Ecto neural progenitor cell (in vitro differentiated cells): ENCODE measurements at regions not wholly inside any gene's neighbourhood (a gene's known extent, or its start where the extent isn't known, plus 50 kb on each side); places are given as distances from the start of the nearest gene placed in this dataset.
"Not testable (repeated sequence)": the region's sequence is repeated elsewhere in the genome, so short reads cannot be mapped to it uniquely, and the experiment has no call there.

Experiments used
- DNase-seq: peaks from one replicate; pipeline ENCODE4 v3.0.0-alpha.2; 2018; ENCODE audit warnings: low spot score

DNA sequence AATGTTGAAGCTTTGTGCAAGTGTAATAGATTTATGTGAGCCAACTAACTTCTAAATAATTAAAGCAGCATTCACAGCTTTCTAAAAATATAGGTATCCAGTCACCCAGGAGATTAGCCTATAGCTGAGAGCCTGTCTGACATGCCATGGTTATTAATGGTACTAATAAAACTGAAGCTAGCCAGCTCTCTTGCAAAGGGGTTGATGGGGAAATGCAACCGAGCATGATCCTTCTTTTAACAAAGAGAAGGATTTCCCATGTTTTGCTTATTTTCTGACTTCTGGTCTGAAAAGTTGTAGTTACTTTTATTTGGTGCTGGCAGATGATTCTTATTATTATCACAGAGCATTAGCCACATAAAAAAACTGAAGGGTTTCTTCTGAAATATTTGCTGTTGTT lies 488.7 kb upstream of the CYLC2 start:
- no peak for DNase-seq

DNA sequence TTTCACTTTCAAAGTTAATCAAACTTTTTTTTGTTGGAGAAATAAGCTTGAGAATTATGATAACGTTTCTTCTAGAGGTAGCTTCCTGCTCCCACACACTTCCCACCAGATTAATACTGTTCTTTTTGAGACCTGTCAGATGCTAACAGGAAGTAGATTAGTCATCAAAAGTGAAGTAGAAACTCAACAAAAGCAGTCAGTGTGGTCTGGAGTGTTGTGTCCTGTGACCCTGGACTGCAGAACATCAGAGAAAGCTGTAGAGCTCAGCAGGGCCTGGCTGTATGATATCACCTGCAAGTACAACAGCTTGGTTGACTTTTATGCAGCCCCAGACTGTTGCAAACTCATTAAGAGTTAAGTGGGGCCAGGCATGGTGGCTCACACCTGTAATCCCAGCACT lies 495.7 kb upstream of the CYLC2 start:
- no peak for DNase-seq

DNA sequence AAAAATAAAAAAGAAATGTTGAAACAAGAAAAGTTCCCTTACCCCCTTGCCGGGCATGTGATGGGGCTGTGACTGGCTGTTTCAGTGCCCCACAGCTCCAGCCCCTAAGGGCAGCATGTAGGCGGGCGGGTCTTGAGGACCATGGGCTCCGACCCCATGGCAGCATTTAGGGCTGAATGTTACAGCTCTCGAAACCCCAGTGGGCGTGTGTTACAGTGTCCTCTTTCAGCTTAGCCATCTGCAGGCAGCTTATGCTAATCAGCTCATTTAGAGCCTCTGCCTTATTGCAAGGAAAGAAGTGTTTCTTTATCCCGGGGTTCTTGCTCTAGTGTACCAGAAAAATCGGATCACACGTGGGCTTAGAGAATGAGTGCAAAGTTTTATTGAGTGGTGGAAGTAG lies 497.4 kb upstream of the CYLC2 start:
- DNase-seq: no peak

DNA sequence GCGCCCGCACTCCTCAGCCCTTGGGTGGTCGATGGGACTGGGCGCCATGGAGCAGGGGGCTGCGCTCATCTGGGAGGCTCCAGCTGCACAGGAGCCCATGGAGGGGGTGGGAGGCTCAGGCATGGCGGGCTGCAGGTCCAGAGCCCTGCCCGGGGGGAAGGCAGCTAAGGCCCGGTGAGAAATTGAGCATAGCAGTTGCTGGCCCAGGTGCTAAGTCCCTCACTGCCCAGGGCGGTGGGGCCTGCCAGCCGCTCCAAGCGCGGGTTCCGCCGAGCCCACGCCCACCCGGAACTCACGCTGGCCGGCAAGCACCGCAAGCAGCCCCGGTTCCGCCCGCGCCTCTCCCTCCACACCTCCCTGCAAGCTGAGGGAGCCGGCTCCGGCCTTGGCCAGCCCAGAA lies 508.2 kb upstream of the CYLC2 start:
- not testable (repeated sequence) for DNase-seq

DNA sequence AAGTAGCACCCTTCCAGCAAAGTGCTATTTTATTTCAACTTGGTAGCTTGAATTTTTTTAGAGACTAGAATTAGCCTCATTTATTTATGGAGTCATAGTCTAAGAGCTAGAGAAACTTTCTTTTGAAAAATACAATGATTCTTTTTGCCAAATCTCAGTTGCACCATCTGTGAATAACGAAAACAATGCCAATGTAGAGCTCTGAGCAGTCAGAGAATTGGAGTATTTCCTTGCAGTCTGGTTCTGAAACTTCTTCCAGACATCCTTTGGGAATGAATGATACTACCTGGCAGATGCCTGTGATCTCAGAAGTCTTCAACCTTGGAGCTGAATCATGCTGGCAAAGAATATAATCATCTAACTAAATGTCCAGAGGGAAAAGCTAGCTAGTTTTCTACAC lies 511.5 kb upstream of the CYLC2 start:
- DNase-seq: no peak

DNA sequence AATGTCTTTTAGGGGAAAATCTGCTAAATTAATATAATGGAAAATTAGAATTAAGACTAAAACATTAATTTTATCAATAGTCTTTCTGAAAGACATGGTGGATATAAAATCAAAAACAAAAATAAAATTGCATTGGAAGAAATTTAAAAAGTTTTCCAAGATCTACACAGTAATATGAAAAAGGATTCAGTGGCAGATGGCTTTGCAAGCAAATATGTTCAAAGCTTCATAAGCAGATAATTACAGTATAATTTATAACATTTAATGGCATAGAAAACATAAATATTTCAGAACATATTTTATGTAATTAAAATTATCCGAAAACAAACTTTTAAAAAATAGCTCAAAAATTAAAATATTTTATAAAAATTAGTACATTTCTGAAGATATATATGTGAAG lies 512.4 kb upstream of the CYLC2 start:
- no peak for DNase-seq

DNA sequence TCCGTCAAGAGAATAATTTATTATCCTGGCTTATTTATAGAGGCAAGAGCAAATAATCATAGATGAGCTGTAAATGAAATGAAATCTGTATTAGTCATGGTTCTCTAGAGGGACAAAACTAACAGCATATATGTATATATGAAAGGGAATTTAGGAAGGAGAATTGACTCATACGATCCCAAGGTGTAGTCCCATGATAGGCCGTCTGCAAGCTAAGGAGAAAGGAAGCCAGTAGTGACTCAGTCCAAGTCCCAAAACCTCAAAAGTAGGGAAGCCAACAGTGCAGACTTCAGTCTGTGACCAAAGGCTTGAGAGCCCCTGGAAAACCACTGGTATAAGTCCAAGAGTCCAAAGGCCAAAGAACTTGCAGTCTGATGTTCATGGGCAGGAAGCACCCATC lies 515.9 kb upstream of the CYLC2 start:
- DNase-seq: no peak

DNA sequence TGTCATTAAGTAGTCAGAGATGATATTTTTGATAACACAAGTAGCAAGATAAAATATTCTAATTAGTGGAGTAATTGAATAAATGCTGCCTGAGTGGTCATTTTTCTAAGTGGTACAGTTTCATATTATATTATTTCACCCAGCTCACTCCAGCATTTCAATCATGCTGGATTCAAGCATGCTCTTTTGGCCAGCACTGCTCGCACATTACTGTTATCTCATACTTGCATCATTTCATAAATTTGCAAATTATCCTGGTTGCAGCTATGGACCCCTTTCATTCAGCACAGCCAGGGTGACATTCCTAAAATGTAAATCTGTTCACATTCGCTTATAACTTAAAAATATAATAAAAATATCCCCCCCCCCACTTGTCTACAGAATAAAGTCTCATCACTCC lies 520.8 kb upstream of the CYLC2 start:
- DNase-seq: no peak

DNA sequence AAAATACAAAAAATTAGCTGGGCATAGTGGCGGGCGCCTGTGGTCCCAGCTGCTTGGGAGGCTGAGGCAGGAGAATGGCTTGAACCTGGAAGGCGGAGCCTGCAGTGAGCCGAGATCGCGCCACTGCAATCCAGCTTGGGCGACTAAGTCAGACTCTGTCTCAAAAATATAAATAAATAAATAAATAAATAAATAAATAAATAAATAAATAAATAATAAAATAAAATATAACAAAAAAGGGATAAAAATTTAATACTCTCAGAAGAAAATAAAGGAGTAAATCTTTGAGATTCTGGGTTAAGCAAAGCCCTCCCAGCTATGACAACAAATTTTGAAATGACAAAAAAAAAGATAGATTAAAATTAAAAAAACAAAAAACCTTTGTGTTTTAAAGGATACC lies 525.7 kb upstream of the CYLC2 start:
- not testable (repeated sequence) for DNase-seq

DNA sequence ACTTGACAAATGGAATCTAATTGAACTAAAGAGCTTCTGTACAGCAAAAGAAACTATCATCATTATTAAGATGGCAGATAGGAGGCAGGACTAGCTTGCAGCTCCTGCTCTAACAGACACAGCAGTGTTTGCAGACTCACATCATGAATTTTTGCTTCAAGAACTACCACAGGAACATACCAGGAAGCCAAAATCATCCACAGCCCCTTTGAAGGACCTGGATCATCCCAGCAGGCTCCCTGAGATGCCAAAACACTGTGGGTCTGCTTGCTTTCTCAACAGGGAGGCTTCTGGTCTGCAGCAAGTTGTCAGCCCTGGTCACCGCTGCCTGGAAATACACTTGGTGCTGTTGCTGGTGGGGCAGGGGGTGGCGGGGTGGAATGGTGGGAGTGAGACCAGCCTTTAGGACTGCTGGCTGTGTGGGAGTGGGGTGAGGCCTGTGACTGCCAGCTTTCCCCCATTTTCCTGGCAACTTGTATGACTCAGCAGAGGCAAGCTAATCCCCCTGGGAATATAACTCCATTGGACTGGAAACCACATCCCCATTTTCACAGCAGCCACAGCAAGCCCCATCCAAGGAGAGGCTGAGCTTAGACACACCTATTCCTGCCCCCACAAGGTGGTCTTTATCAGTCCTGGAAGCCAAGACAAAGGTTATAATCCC lies 533.8 kb upstream of the CYLC2 start:
- DNase-seq: no peak

DNA sequence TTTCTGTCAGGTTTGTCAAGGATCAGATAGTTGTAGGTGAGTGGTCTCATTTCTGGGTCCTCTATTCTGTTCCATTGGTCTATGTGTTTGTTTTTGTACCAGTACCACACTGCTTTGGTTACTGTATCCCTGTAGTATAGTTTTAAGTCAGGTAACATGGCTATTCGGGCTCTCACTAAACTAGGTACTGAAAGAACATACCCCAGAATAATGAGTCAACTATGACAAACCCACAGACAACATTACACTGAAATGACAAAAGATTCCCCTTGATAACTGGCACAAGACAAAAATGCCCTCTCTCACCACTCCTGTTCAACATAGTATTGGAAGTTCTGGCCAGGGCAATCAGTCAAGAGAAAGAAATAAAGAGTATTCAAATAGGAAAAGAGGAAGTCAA lies 535.3 kb upstream of the CYLC2 start:
- no peak for DNase-seq

DNA sequence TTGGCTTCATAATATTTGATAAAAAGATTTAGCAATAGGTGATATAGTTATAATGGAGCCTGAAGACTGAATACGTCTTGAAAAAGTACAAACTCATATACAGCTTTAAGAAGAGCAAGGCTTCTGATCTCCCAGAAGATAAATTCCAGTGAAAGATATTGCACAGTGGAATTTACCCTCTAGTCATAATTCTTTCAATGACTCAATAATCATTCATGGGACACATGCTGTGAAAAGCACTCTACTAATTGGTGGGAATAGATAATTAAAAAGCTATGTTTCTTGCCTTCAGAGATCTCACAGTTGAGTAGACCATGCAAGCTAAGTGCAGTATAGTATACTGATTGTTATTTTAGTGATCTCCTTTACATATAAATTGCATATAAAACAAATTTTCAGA lies 538.6 kb upstream of the CYLC2 start:
- no peak for DNase-seq

DNA sequence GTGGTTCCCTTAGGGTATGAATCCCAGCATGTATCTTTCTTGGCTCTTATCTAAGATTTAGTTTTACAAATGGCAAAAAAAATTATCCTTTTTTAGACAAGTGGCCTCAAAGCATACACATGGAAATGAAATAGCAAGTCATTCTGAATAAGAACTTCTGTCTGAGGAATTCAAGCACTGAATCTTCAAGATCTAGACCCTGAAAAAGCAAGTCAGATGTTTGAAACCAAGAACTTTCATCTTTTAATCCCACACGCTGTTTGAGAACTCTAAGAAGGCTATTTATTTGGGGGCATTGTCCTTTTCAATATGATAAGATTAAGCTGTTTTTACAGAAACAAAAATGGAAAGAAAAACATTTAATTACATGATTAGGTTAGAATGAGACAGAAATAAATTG lies 549.2 kb upstream of the CYLC2 start:
- DNase-seq: no peak

DNA sequence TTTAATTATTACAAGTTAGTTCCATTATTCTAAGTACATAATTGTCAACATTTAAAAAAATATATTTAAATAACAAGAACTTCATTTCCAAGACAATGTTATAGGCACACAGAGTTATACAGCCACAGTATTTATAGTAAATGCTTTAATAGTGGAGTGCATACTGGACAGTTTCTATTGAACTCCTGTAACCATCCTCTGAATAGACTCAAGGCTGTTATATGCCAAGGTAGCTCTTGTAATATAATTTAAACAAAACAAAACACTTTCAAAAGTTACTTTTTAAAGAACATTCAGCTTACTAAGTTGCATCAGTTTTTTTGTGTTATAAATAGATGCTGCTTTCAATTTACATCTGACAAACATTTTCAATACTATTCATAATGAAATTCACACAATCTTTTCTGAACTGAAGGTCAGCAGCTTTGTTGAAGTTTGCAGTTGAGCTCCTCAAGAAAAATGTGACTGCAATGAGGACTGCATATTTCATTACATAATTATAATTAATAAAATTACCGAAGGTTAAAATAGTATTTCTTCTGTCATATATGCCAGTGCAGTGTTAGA lies 549.9 kb upstream of the CYLC2 start:
- DNase-seq: no peak

DNA sequence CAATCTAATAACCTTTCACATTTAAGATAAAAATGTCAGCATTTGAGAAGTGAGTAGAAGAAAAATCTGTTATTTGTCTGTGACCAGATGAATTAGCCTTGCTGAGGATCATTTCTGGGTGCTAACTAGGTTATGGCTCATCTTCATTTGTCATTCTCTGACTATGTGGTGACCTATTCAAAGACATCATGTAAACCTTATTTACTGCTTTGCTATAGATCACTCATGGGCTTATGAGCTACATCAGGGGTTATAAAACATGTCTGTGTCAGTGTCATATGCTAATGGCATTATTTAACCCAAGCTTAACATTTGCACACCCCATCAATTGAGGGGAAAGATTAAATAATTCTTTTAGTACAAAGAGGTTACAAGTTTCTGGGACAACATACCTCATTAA lies 555.5 kb upstream of the CYLC2 start:
- no peak for DNase-seq

DNA sequence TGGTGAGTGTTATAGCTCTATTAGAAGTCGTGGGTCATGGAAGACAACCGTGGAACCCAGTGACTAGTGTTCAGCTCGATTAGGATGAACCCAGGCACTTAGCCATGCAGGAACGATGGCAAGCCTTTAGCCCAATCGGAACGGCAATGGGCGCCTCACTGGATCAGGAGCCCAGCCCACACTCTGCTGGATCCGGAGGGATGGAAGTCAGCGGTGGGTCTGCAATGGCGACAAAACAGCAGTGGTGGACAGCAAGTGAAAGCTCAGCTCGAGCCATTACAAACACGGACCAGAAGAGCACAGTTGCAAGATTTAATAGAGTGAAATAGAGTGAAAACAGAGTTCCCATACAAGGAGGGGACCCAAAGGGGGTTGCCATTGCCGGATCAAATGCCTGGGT lies 558.5 kb upstream of the CYLC2 start:
- DNase-seq: not testable (repeated sequence)

DNA sequence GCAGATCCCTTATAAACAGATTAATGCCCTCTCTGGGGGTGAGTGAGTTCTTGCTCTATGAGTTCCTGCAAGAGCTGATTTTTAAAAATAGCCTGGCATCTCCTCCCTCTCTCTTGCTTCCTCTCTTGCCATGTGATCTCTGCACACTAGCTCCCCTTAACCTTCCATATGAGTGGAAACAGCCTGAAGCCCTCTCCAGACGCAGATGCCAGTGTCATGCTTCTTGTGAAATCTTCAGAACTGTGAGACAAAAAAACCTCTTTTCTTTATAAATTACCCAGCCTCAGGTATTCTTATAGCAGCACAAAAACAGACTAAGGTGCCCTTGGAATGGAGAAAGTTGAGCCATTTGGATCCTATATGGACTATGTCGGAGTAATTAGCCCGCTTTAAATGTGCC lies 559.7 kb upstream of the CYLC2 start:
- no peak for DNase-seq

DNA sequence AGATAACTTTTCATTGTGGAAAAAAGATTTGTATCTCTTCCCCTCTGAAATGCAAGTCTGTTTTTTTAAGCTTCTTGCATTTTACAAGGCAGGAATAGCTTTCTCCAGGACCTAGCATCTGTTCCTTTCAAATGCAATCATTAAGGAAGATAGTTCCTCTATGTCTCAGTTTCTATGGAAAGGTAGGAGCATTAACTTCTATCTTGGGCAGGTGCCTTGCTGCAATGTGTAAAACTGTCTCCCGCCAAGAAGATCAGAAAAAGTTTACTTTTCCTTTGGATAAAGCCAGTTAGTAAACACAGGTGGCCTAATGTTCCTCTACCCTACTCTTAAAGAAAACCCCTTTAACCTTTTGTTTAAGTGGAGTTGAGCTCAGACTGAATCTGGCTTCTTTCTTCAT lies 560.6 kb upstream of the CYLC2 start:
- no peak for DNase-seq

DNA sequence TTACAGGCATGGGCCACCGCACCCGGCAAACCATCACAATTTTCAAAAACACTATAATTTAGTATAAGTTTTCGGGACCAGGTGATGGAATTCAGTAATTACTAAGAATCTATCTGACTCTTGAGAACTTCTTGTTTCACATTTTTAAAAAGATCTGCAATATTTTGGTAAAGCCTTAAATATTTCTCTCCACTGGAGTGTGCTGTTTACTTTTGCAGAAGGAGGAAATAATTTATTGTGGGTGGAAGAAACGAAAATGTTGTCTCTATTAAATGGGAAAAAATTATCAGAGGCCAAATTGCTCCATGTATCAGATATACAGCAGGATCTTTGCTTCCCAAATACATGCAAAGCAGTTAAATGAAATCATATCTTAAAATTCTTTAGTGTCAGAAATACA lies 566.8 kb upstream of the CYLC2 start:
- no peak for DNase-seq

DNA sequence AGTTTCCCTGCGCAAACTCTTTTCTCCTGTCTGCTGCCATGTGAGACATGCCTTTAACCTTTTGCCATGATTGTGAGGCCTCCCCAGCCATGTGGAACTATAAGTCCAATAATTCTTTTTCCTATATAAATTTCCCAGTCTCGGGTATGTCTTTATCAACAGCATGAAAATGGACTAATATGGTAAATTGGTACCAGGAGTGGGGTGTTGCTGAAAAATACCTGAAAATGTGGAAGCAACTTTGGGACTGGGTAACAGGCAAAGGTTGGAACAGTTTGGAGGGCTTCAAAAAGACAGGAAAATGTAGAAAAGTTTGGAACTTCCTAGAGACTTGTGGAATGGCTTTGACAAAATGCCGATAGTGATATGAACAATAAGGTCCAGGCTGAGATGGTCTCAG lies 578.9 kb upstream of the CYLC2 start:
- not testable (repeated sequence) for DNase-seq

DNA sequence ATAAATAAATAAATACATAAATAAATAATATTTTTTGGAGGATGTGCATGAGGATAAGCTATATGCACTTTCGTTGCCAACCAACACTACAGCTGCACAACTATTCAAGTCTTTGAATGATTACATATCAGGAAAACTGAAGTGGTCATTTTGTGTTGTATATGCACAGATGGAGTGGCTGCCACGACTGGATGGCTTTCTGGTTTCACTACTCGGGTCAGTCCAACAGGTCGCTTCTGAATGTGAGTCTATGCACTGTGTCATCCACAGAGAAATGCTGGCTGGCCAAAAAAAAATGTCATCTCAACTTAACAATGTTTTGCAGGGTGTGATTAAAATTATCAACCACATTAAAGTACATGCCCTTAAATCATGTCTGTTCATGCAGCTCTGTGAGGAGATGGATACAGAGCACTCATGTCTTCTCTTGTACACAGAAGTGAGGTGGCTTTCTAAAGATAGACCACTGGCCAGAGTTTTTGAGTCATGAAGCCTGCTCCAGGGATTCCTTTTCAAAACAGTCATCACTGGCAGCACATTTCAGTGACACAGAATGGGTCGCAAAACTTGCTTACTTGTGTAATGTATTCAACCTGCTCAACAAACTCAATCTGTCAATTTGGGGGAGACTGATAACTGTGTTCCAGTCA lies 589.8 kb upstream of the CYLC2 start:
- DNase-seq: no peak

DNA sequence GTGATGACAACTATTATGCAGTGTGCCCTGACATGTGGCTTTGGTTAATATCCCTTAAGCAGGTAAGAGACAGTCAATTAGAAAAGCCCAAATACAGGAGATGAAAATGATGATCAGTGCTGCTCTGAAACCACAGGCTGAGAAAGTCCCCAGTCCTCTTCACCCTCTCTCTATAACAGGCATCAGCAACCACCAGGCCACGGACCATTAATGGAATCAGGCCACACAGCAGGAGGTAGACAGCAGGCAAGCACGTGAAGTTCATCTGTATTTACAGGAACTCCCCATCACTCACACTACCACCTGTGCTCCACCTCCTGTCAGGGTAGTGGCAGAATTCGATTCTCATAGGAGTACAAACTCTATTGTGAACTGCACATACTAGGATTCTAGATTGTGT lies 591.6 kb upstream of the CYLC2 start:
- no peak for DNase-seq

DNA sequence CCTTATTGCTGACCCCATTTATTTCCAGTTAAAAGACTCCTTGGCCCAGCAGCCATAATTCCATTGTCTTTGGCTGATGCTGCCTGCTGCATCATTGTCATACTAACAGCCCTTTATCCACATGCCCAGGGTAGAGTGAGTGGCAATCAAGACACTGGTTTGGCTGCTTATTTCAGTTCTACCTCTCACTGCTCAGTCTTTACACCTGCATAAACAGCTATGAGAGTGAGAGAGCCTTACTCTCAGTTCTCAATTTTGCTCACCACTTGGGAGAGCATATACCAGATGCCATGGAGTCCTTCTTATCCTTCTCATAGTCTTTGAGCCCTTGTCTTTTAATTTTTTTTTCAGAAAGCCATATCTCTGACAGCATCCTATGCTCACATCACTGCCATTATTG lies 596.9 kb upstream of the CYLC2 start:
- no peak for DNase-seq

DNA sequence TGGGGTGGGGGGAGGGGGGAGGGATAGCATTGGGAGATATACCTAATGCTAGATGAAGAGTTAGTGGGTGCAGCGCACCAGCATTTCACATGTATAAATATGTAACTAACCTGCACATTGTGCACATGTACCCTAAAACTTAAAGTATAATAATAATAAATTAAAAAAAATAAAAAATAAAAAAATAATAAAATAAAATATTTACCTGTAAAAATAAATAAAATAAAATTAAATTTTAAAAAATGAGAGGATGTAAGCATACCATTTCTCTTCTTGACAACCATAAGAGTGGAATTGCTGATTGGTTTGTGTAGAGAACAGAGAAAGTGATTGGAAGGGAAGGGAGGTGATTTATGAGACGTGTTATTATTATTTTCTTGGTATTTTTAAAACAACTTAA lies 609.5 kb upstream of the CYLC2 start:
- DNase-seq: not testable (repeated sequence)
